ENCODE measurements at regions not wholly inside any gene's neighbourhood (a gene's known extent, or its start where the extent isn't known, plus 50 kb on each side); places are given as distances from the start of the nearest gene placed in this dataset.
"Not testable (repeated sequence)": the region's sequence is repeated elsewhere in the genome, so short reads cannot be mapped to it uniquely, and the experiment has no call there.

DNA sequence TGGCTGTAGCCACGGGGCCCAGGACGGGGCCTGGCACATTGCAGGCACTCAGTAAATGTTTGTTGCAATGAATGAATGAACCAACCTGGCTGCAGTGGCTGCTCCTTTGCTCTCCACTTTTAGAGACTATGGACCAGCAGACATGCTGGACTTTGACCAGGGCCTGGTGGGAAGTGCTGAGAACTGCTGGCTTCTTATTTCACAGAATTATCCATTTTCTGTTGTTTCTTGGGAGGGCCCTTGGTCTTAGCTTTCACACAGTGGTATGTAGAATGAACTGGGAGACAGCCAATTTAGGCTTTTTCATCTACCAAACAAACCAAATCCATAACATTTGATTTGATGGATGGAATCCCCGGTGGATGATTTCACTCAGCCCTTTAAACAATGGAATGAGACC lies 78.0 kb upstream of the LHFPL2 start:
- DNase-seq, result no peak

DNA sequence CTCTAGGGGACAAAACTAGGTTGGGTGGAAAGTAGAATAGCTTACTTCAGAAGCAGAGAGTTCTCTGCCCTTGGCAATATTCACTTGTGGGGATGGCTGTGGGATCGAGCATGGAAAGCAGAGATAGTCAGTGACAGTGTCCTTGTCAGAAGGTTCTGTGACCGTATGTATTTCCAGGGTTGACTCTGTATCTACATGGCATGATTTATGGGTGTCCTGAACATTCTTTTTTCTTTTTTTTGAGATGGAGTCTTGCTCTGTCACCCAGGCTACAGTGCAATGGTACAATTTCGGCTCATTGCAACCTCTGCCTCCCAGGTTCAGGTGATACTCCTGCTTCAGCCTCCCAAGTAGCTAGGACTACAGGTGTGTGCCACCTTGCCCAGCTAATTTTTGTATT lies 77.4 kb upstream of the LHFPL2 start:
- DNase-seq, result no peak

DNA sequence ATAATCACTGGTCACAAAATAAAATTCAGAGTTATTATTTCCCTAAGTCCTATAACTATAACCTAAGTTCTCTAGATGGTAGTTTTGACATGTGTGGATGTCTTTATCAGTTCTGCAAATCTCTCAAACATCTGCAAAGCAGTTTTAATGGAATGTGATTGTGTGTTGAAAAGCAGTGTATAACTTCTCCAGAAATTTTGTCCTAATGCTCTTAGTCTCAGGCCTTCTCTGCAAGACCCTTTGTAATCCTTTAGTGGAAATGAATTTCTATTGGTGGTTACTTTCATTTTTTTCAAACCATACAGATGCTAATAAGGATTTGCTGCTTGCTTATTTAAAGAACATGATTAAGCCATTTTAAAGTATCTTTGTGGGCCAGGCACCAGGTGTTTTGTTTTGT lies 75.5 kb upstream of the LHFPL2 start:
- DNase-seq, result no peak

DNA sequence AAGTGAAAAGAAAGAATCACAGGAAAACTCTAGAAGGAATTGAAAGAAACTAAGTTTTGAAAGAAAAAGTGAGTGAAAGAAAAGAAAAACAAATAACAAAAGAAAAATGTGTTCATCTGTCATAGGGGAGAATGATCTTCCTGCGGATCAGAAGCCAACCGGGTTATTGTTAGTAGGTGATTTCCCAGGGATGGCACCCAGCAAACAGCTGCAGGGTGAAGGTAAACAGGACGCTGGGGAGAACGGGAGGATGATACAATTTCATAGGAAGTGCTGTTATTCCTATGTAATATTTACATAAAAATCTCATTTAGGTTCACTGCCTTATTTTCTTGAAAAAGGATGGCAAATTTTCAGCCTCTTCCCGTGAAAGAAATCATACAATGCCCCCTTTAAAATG lies 72.4 kb upstream of the LHFPL2 start:
- DNase-seq, result no peak

DNA sequence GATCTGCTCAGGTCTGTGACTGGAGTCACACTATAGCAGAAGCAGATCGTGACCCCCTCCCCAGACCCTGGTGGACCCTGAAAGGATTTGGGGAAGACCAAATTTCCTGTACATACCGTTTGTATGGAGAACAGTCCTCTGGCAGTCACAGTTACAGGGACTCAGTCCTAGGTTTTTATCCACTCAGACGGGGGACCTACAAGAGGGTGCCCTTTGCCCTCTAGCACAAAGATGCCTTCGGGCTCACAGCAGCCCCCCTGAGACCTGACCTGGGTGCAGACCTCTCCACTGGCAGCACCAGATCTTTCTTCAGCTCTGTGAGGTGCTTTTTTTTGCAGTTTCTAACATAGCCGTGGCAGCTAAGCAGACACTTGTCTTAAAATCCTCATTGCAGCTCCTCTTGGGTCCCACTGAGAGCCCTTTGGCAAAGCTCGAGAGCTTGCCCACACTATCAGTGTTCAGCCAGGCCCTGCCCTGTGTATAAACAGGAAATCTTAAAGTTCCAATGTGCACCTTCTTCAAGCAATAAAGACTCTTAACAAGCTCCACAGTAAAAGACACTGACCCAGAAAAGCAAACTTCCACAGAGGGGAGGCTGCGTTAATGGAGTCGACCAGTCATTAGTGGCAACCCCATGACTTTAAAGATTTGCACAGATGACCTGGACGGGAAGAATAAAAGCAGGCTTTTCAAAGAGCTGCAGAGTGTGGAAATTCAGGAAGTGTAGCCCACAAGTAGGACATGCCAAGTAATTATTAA lies 71.8 kb upstream of the LHFPL2 start:
- DNase-seq, result no peak

- DNase-seq, result no peak
Measured at GRCh38 chr5:78719504-78720219, 71.1 kb upstream of the LHFPL2 start.

GRCh38 chr5:78718824-78719223 lies 70.3 kb upstream of the LHFPL2 start:
- no peak for DNase-seq

DNA sequence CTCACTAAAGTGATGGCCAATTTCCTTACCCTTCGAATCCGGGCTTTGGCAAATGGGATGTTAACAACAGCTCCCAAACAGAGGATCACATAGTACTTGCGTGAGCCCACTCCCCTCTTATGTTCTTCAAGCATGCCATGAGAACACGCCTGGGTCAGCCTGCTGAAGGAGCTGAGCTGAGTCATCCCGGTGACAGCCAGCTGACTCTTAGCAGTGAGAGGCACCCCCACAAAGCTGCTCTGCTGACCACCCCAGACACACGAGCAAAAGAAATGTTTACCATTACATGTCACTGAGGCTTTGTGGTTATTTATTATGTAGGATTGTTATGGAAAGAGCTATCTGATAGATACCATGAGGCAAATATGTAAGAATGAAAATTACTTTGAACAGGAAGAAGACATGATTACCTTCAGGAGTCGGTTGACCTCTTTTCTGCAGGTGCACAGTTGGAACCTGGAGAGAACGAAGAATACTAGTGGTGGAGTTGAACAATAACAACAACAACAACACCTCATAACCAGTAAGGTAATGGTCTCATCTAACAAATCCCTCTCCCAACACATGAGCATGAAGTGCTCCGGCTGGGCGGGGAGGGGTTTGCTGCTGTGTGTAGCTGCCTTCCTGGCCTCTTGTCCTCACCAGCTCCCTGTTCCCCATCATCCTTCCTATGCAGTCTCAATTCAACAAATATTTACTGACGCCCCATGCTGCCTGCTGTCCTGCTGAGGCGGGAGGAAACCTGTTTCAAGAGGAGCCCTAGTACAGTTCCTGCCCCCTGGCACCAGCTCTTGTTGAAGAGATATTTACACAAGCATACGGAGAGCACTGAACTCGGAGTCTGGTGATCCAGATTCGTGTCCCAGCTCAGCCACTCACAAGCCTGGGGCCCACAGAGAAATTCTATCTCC lies 69.4 kb upstream of the LHFPL2 start:
- no peak for DNase-seq

- DNase-seq, result no peak
Measured at GRCh38 chr5:78716206-78716605, 67.6 kb upstream of the LHFPL2 start.

- DNase-seq, result not testable (repeated sequence)
Measured at GRCh38 chr5:78715351-78715750, 66.8 kb upstream of the LHFPL2 start.

DNA sequence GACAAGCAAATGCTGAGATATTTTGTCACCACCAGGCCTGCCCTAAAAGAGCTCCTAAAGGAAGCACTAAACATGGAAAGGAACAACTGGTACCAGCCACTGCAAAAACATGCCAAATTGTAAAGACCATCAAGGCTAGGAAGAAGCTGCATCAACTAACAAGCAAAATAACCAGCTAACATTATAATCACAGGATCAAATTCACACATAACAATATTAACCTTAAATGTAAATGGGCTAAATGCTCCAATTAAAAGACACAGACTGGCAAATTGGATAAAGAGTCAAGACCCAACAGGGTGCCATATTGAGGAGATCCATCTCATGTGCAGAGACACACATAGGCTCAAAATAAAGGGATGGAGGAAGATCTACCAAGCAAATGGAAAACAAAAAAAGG lies 63.1 kb upstream of the LHFPL2 start:
- DNase-seq, result not testable (repeated sequence)

DNA sequence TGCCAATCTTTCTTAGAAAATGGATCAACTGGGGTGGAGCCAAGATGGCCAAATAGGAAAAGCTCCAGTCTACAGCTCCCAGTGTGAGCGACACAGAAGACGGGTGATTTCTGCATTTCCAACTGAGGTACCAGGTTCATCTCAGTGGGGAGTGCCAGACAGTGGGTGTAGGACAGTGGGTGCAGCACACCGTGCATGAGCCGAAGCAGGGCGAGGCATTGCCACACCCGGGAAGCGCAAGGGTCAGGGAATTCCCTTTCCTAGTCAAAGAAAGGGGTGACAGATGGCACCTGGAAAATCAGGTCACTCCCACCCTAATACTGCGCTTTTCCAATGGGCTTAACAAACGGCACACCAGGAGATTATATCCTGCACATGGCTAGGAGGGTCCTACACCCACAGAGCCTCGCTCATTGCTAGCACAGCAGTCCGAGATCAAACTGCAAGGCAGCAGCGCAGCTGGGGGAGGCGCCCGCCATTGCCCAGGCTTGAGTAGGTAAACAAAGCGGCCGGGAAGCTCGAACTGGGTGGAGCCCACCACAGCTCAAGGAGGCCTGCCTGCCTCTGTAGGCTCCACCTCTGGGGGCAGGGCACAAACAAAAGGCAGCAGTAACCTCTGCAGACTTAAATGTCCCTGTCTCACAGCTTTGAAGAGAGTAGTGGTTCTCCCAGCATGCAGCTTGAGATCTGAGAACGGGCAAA lies 61.3 kb upstream of the LHFPL2 start:
- not testable (repeated sequence) for DNase-seq

GRCh38 chr5:78706825-78707224 lies 58.3 kb upstream of the LHFPL2 start:
- no peak for DNase-seq

- DNase-seq, result no peak
Measured at GRCh38 chr5:78706381-78706780, 57.8 kb upstream of the LHFPL2 start.

DNA sequence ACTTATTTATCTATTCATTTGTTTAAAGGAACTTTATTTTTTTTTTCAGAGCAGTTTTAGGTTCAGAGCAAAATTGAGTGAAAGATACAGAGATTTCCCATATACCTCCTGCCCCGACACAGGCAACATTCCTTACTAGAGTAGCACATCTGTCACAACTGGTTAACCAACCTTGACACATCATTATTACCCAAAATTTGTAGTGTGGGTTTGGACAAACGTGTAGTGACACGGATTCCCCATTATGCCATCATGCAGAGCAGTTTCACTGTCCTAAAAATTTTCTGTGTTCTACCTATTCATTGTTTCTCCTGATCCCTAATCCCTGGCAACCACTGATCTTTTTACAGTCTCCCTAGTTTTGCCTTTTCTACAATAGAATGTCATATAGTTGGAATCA lies 57.3 kb upstream of the LHFPL2 start:
- DNase-seq, result no peak

DNA sequence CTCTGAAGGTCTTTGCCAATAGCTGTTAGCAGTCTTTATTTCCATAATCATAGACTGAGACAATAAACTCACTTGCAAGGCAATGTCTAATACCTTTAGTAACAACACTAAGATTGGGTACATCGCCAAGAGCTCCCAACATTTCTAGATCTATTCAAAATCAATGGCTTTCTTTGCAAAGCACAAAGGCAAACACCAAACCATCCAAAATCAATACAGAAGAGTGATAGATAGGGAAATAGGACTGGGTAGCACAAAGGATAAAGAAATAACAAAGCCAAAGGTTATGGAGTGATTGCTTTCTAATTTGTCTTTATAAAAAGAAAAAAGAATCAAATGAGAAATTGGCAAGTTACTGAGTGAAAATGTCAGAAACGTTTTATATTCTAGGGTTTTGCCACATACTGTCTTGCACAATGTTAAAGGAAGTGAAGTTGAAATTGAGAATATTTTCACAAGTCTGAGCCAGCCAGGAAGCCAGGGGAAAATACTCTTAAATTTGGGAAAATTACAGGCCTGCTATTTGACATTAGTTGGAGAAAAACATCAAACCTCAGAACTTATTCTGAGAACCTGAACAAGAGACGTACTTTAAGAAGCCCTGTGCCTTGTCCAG lies 53.3 kb upstream of the LHFPL2 start:
- DNase-seq, result no peak

GRCh38 chr5:78699552-78700153 lies 51.1 kb upstream of the LHFPL2 start:
- peak; percentile 24 for DNase-seq

DNA sequence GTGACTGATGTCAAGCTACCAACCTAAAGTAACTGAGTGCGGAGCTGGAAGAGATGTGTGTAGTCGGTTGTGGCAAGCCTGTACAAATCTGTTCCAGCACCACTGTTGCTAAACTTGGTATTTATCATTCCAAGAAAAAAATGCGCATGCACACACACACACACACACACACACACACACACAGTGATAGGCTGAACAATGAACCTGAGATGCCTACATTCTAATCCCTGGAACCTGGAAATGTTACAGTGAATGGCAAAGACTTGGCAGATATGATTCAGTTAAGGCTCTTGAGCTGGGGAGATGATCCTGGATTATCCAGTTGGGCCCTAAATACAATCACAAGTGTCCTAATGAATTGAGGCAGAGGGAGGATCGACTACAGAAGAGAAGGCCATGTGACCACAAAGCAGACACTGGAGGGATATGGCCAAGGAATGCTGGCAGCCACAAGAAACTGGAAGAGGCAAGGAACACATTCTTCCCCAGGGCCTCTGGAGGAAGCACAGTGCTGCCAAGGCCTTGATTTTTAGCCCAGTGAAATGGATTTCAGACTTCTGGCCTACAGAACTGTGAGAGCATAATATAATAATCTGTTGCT lies 49.7 kb upstream of the LHFPL2 start:
- peak; percentile 93 for DNase-seq
